HepG2 (cell line): ENCODE measurements at regions not wholly inside any gene's neighbourhood (a gene's known extent, or its start where the extent isn't known, plus 50 kb on each side); places are given as distances from the start of the nearest gene placed in this dataset.
A peak's percentile ranks its signal among the peaks of the same experiment; 100 is the strongest.

Source experiments
- ATAC-seq: fragments of 200-7000 bp; cut with Tn5 transposase; 3 replicates; pipeline ENCODE4 v1.9.1; 2020; ENCODE audit warnings: mild to moderate bottlenecking, moderate library complexity
- BruUV-seq: library from RNA; stranded (reverse); fragments of 400-500 nt; replicated peaks from 2 replicates; lab custom pipeline; 2021; lab: Mats Ljungman, UMichigan
- CTCF ChIA-PET: fragments of 300-600 bp; formaldehyde crosslinking; extraction: SDS; loops from one replicate; lab custom pipeline; 2021; ENCODE audit warnings: low total read pairs, inconsistent platforms, low intra/inter-chr PET ratio; lab: Yijun Ruan, JAX
- POLR2A ChIA-PET: fragments of 350-600 bp; sonication (Branson Sonifier 250); formaldehyde crosslinking; loops from one replicate; lab custom pipeline; 2020; ENCODE audit warnings: antibody characterized with exemption, inconsistent platforms; lab: Yijun Ruan, JAX
- DNase-seq: peaks from one replicate; pipeline ENCODE4 v3.0.0-alpha.2; 2015; ENCODE audit warnings: low spot score
- FAIRE-seq: peaks from 3 replicates; lab custom pipeline; 2011; peaks lifted over from hg19 to GRCh38; lab: Jason Lieb, UNC
- H2AFZ ChIP-seq: one replicate; pipeline ENCODE4 v1.6.1; 2011; ENCODE audit warnings: low read length, inconsistent platforms
- H3K27ac ChIP-seq: fragments of 300-600 bp; 3 replicates; pipeline ENCODE4 v1.8.0; 2011; ENCODE audit warnings: mixed run types, mild to moderate bottlenecking, mixed read lengths, low read length, inconsistent platforms; ENCODE audit not compliant: insufficient read depth; ENCODE audit errors: extremely low read length
- H3K27me3 ChIP-seq, 2 experiments: fragments of 200-600 bp in 1 of 2; 2 replicates in 1 of 2; 3 replicates in 1 of 2; pipeline versions ENCODE4 v1.6.0 to v1.8.0; 2011; ENCODE audit warnings: low read length in 2 of 2, mild to moderate bottlenecking in 2 of 2, moderate library complexity in 2 of 2, inconsistent platforms in 1 of 2; ENCODE audit not compliant: insufficient read depth in 2 of 2, control insufficient read depth in 1 of 2
- H3K36me3 ChIP-seq, 2 experiments: fragments of 200-600 bp in 1 of 2; replicated peaks in 1 of 2; 2 replicates in 1 of 2; 3 replicates in 1 of 2; pipeline versions ENCODE4 v1.5.1 to v1.8.0; 2011; ENCODE audit warnings: low read length in 2 of 2, inconsistent platforms in 1 of 2; ENCODE audit not compliant: insufficient read depth in 2 of 2, control insufficient read depth in 1 of 2
- H3K4me1 ChIP-seq: 2 replicates; pipeline ENCODE4 v1.5.1; 2012; ENCODE audit warnings: low read length, inconsistent platforms; ENCODE audit not compliant: insufficient read depth
- H3K4me2 ChIP-seq: 2 replicates; pipeline ENCODE4 v1.6.0; 2011; ENCODE audit warnings: low read depth, low read length, inconsistent platforms
- H3K4me3 ChIP-seq, 3 experiments: fragments of 200-600 bp in 1 of 3; sonication (generic), shearing (Covaris generic) in 1 of 3; replicated peaks in 1 of 3; 2 replicates each; pipeline ENCODE4 v1.5.1; 2011 to 2016; ENCODE audit warnings: low read length in 3 of 3, inconsistent platforms in 2 of 3, low read depth in 2 of 3, mild to moderate bottlenecking in 2 of 3, control low read depth in 1 of 3, mixed read lengths in 1 of 3; ENCODE audit not compliant: insufficient read depth in 1 of 3
- H3K79me2 ChIP-seq: one replicate; pipeline ENCODE4 v1.6.1; 2011; ENCODE audit warnings: low read length, inconsistent platforms; ENCODE audit not compliant: insufficient read depth
- H3K9ac ChIP-seq: 2 replicates; pipeline ENCODE4 v1.6.0; 2011; ENCODE audit warnings: mild to moderate bottlenecking, low read depth, low read length, inconsistent platforms; ENCODE audit not compliant: insufficient read depth
- H3K9me3 ChIP-seq: 2 replicates; pipeline ENCODE4 v1.5.1; 2012; ENCODE audit warnings: mild to moderate bottlenecking, low read length
- H4K20me1 ChIP-seq: 2 replicates; pipeline ENCODE4 v1.6.0; 2011; ENCODE audit warnings: inconsistent platforms, mild to moderate bottlenecking, low read length, moderate library complexity; ENCODE audit not compliant: insufficient read depth
- ATF7 ChIP-seq, 2 experiments: fragments of 450-650 bp in 1 of 2; sonication (generic) in 1 of 2; formaldehyde crosslinking in 1 of 2; IDR thresholded peaks; 2 replicates each; pipeline versions ENCODE4 v1.4.0 to v1.6.1; 2016 to 2020; ENCODE audit warnings: antibody characterized with exemption in 1 of 2, mild to moderate bottlenecking in 1 of 2, missing genetic modification reagents in 1 of 2
- ATRX ChIP-seq: sonication (generic); formaldehyde crosslinking; IDR thresholded peaks from 2 replicates; pipeline ENCODE4 v1.4.0; 2020; ENCODE audit warnings: missing genetic modification reagents, borderline replicate concordance
- BRCA1 ChIP-seq: sonication (generic); formaldehyde crosslinking; IDR thresholded peaks from 2 replicates; pipeline ENCODE4 v1.4.0; 2020; ENCODE audit warnings: missing genetic modification reagents
- GLMP ChIP-seq: sonication (generic); formaldehyde crosslinking; IDR thresholded peaks from 2 replicates; pipeline ENCODE4 v1.9.0; 2021; ENCODE audit warnings: missing genetic modification reagents, mild to moderate bottlenecking, borderline replicate concordance
- JARID2 ChIP-seq: sonication (generic); formaldehyde crosslinking; IDR thresholded peaks from 2 replicates; pipeline ENCODE4 v1.8.1; 2023; ENCODE audit warnings: missing genetic modification reagents, inconsistent platforms; ENCODE audit not compliant: insufficient replicate concordance
- JUNB ChIP-seq: sonication (generic); formaldehyde crosslinking; IDR thresholded peaks from 2 replicates; pipeline ENCODE4 v1.8.0; 2022; ENCODE audit warnings: missing genetic modification reagents, mild to moderate bottlenecking, borderline replicate concordance
- PHF5A ChIP-seq: IDR thresholded peaks from one replicate; pipeline ENCODE4 v1.6.1; 2018; ENCODE audit warnings: low read depth, missing genetic modification reagents; ENCODE audit not compliant: unreplicated experiment
- TEAD2 ChIP-seq: sonication (generic); formaldehyde crosslinking; IDR thresholded peaks from 2 replicates; pipeline ENCODE4 v1.9.0; 2021; ENCODE audit warnings: missing genetic modification reagents
- ZBTB1 ChIP-seq: sonication (generic); formaldehyde crosslinking; IDR thresholded peaks from 2 replicates; pipeline ENCODE4 v1.4.0; 2020; ENCODE audit warnings: missing genetic modification reagents, borderline replicate concordance
- ZFP1 ChIP-seq: IDR thresholded peaks from 2 replicates; pipeline ENCODE4 v1.6.1; 2016
- ZMYM3 ChIP-seq: sonication (generic); formaldehyde crosslinking; IDR thresholded peaks from 2 replicates; pipeline ENCODE4 v1.5.1; 2020; ENCODE audit warnings: mild to moderate bottlenecking, missing genetic modification reagents
- ZNF720 ChIP-seq: sonication (generic); formaldehyde crosslinking; IDR thresholded peaks from 2 replicates; pipeline ENCODE4 v1.4.0; 2020; ENCODE audit warnings: missing genetic modification reagents
- ZNF768 ChIP-seq: sonication (generic); formaldehyde crosslinking; IDR thresholded peaks from 2 replicates; pipeline ENCODE4 v1.4.0; 2020; ENCODE audit warnings: missing genetic modification reagents
- WGBS: methylation state at CpG from one replicate; pipeline ENCODE4 v1.1.6; 2017; ENCODE audit warnings: low lambda C conversion rate; 5-methylcytosine and 5-hydroxymethylcytosine counted together
- in situ Hi-C: cut with HindIII; loops from 2 replicates; pipeline ENCODE4 v1.10.0; 2017; ENCODE audit warnings: low pct_unique_long_range_greater_than_20kb; ENCODE audit not compliant: extremely low pct_ligation_motif_present
- intact Hi-C: fragments of 100-400 bp; cut with micrococcal nuclease; formaldehyde crosslinking; loops from one replicate; pipeline ENCODE4 v1.10.0; 2022; ENCODE audit not compliant: unreplicated experiment
- TF ChIP-seq, protein P1 (sequence below): fragments of 450-650 bp; IDR thresholded peaks from 2 replicates; pipeline ENCODE4 v1.6.1; 2016

DNA sequence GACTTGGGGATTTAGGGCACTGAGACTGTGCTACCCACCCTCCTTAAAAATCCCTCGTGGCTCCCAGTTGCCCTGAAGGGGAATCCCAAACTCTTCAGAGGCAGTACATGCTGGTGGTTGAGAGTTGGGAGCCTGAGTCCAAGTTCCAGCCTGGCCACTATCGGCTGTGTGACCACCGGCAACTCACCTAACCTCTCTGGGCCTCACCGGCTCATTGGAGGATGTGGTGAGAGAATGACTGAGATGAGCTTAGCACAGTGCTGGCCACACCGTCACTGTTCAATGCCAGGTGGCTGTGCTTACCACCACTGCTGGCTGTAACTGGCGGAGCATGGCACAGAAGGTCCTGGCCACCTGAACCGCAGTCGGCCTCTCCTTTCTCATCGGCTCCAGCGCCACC is 200.2 kb downstream of the C9orf50 start:
- Histone ChIP-seq H3K4me3 (no peak overlapping the region), H3K9ac (no peak overlapping the region), H4K20me1 (no peaks in the 10 kb centered on the region), H3K27me3 (peaks cover 5 to 27% of the 10 kb centered on the region in 2 experiments; a peak in 4 of 5 replicates), H3K27ac (no peak overlapping the region), H2AFZ (no peak overlapping the region), H3K79me2 (no peaks in the 10 kb centered on the region), H3K9me3 (no peaks in the 10 kb centered on the region), H3K4me1 (peaks cover 53% of the 10 kb centered on the region), H3K4me2 (no peak overlapping the region), H3K36me3 (no peaks in the 10 kb centered on the region)
- BruUV-seq, result no TSS peak
- DNase-seq (no peak), FAIRE-seq (no peak), ATAC-seq (no peak)
- ChIA-PET CTCF (no interaction called here), POLR2A (no interaction called here)
- WGBS, result 81% methylated on average over 6 of the region's 10 CpGs
- TF ChIP-seq GLMP (CRISPR knock-in tag), result no peak
- peak; percentile 98 for TF ChIP-seq ZNF768 (CRISPR knock-in tag)
- TF ChIP-seq ZMYM3 (CRISPR knock-in tag), result peak; percentile 81
- in situ Hi-C loops (no loop called here), intact Hi-C loops (no loop called here)

DNA sequence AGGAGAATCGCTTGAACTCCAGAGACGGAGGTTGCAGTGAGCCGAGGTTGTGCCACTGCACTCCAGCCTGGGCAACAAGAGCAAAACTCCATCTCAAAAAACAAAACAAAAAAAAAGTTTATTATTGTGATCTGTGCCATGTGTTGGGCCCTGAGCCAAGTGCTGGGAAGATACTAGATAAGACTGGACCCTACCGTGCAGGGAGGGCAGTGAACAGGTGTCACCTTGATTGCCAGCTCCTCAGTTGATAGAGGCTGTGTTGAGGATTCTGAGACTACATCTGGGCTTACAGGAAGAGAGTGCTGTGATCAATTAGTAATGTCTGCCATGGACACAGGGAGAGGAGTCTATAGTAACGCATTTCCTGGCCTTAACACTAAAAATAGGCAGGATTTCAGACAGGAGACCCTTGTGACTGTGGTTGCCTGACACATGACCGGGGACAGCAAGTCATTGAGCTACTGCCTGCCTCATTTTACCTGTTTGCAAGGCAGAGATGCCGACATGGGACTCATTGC is 201.5 kb downstream of the C9orf50 start:
- no peak overlapping the region for H2AFZ ChIP-seq
- POLR2A ChIA-PET, result no interaction called here
- intact Hi-C loops, result no loop called here

More for the DNA sequence above, 201.5 kb downstream of the C9orf50 start:
- no peak for ATAC-seq
- H3K27ac ChIP-seq, result no peak overlapping the region
- no peaks in the 10 kb centered on the region for H4K20me1 ChIP-seq
- no peak overlapping the region for H3K9ac ChIP-seq
- no peaks in the 10 kb centered on the region for H3K79me2 ChIP-seq
- H3K36me3 ChIP-seq, result no peaks in the 10 kb centered on the region
- no TSS peak for BruUV-seq
- no peak for DNase-seq
- no peak overlapping the region for H3K4me2 ChIP-seq
- H3K4me3 ChIP-seq, result no peak overlapping the region
- H3K4me1 ChIP-seq, result peaks cover 66% of the 10 kb centered on the region
- CTCF ChIA-PET, result no interaction called here
- TF ChIP-seq BRCA1 (CRISPR knock-in tag), result no peak
- TF ChIP-seq ATF7 (IDR thresholded peaks at IDR 0.05), result no peak
- no peak for TF ChIP-seq ATF7 (CRISPR knock-in tag; IDR thresholded peaks at IDR 0.05)
- TF ChIP-seq ATRX (CRISPR knock-in tag), result no peak
- TF ChIP-seq TEAD2 (CRISPR knock-in tag), result no peak
- TF ChIP-seq JARID2 (CRISPR knock-in tag), result no peak
- TF ChIP-seq PHF5A, result no peak
- TF ChIP-seq JUNB (CRISPR knock-in tag), result no peak
- no peak for TF ChIP-seq ZBTB1
- no peak for TF ChIP-seq ZFP1 (CRISPR knock-in tag)
- no peak for TF ChIP-seq ZNF720 (CRISPR knock-in tag)
- TF ChIP-seq, protein P1, sequence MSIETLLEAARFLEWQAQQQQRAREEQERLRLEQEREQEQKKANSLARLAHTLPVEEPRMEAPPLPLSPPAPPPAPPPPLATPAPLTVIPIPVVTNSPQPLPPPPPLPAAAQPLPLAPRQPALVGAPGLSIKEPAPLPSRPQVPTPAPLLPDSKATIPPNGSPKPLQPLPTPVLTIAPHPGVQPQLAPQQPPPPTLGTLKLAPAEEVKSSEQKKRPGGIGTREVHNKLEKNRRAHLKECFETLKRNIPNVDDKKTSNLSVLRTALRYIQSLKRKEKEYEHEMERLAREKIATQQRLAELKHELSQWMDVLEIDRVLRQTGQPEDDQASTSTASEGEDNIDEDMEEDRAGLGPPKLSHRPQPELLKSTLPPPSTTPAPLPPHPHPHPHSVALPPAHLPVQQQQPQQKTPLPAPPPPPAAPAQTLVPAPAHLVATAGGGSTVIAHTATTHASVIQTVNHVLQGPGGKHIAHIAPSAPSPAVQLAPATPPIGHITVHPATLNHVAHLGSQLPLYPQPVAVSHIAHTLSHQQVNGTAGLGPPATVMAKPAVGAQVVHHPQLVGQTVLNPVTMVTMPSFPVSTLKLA, result no peak
- TF ChIP-seq, all 625 proteins: peak for 0
- 55% methylated on average over 5 of the region's 7 CpGs for WGBS
- Histone ChIP-seq H3K9me3 (no peaks in the 10 kb centered on the region), H3K27me3 (peaks cover 3 to 18% of the 10 kb centered on the region in 2 experiments; a peak in 3 of 5 replicates)
- in situ Hi-C loops, result no loop called here
- no peak for FAIRE-seq
